ENCODE measurements at regions not wholly inside any gene's neighbourhood (a gene's known extent, or its start where the extent isn't known, plus 50 kb on each side); places are given as distances from the start of the nearest gene placed in this dataset.

DNA sequence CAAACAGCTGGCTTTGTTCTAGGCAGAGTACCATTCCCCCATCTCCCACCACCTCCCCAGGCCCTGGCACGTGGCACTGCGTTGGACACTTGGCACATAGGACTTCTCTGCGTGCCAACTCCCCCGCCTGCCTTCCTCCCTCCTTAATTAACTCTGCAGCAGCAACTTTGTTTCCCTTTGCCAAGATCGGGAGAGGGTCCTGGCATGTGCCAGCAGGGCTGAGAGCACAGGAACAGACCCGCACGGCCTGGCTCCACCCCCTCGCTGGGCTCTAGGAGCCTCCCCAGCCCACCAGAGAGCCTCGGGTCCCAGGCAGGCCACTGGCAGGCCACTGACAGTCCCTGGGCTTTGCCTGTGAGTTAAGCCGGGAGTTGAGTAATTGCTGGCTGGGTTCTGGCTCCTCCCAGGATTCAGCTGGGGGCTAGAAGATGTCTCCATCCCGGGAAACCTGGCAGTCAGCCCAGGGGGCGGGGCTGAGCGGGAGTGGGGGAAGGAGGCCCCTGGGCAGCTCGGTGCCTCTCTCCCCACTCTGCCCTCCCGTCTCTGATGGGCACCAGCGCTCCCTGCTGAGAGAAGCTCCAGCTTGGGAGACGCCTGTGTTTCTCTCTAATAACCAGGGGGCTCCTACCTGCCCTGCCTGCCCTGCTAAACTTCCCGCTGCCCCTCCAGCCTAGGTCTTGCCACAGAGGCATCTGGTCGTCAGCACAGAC, 224.0 kb upstream of the TNRC6C start:
- TF ChIP-seq, protein P1, sequence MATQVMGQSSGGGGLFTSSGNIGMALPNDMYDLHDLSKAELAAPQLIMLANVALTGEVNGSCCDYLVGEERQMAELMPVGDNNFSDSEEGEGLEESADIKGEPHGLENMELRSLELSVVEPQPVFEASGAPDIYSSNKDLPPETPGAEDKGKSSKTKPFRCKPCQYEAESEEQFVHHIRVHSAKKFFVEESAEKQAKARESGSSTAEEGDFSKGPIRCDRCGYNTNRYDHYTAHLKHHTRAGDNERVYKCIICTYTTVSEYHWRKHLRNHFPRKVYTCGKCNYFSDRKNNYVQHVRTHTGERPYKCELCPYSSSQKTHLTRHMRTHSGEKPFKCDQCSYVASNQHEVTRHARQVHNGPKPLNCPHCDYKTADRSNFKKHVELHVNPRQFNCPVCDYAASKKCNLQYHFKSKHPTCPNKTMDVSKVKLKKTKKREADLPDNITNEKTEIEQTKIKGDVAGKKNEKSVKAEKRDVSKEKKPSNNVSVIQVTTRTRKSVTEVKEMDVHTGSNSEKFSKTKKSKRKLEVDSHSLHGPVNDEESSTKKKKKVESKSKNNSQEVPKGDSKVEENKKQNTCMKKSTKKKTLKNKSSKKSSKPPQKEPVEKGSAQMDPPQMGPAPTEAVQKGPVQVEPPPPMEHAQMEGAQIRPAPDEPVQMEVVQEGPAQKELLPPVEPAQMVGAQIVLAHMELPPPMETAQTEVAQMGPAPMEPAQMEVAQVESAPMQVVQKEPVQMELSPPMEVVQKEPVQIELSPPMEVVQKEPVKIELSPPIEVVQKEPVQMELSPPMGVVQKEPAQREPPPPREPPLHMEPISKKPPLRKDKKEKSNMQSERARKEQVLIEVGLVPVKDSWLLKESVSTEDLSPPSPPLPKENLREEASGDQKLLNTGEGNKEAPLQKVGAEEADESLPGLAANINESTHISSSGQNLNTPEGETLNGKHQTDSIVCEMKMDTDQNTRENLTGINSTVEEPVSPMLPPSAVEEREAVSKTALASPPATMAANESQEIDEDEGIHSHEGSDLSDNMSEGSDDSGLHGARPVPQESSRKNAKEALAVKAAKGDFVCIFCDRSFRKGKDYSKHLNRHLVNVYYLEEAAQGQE (IDR thresholded peaks at IDR 0.05; ENCODE audit: insufficient read depth in 1 of 2, low read depth in 2 of 2, low read length in 2 of 2) = no peak
- TF ChIP-seq TAF1 (IDR thresholded peaks at IDR 0.05; ENCODE audit: borderline replicate concordance, insufficient read depth, low read length) = no peak
- TF ChIP-seq POLR2AphosphoS5 (IDR thresholded peaks at IDR 0.05; ENCODE audit: low read depth, low read length) = no peak
- TF ChIP-seq SIN3A (IDR thresholded peaks at IDR 0.05; ENCODE audit: borderline replicate concordance, insufficient read depth, low read length) = no peak
- no peak for TF ChIP-seq FOXP2 (optimal IDR thresholded peaks at IDR 0.05; ENCODE audit: borderline replicate concordance, extremely low read depth, extremely low read length, insufficient read depth)

All from PFSK-1 (cell line).